Transverse colon (tissue), 4 donors: ENCODE measurements at regions not wholly inside any gene's neighbourhood (a gene's known extent, or its start where the extent isn't known, plus 50 kb on each side); places are given as distances from the start of the nearest gene placed in this dataset.

ENCODE experiments used
- DNase-seq: peaks from one replicate; pipeline ENCODE4 v3.0.0-alpha.2; 2019
- H3K27ac ChIP-seq, 4 donors: fragments of 200-600 bp; sonication (generic); 2 replicates each; pipeline ENCODE4 v1.5.1; 2016 to 2018; ENCODE audit warnings: inconsistent platforms in 4 of 4
- H3K27me3 ChIP-seq: fragments of 200-600 bp; sonication (generic); 2 replicates; pipeline ENCODE4 v1.5.1; 2017; ENCODE audit warnings: inconsistent platforms
- H3K36me3 ChIP-seq, 4 donors: fragments of 200-600 bp; sonication (generic); 2 replicates each; pipeline ENCODE4 v1.5.1; 2017 to 2019; ENCODE audit warnings: inconsistent platforms in 4 of 4
- H3K4me1 ChIP-seq, 4 donors: fragments of 200-600 bp; sonication (generic); 2 replicates each; pipeline ENCODE4 v1.5.1; 2017 to 2020; ENCODE audit warnings: inconsistent platforms in 4 of 4
- H3K4me3 ChIP-seq, 4 donors: fragments of 200-600 bp; sonication (generic); 1 replicate in 1 of 4; 2 replicates in 3 of 4; pipeline versions ENCODE4 v1.5.1 to v1.6.1; 2017 to 2019; ENCODE audit warnings: inconsistent platforms in 4 of 4
- H3K9me3 ChIP-seq, 2 donors: fragments of 200-600 bp; sonication (generic); 2 replicates each; pipeline ENCODE4 v1.5.1; 2017 to 2019; ENCODE audit warnings: inconsistent platforms in 2 of 2
- EP300 ChIP-seq: sonication (generic); formaldehyde crosslinking; IDR thresholded peaks from one replicate; pipeline ENCODE4 v1.6.1; 2017; ENCODE audit warnings: antibody characterized with exemption, low read depth
- POLR2A ChIP-seq: fragments of 450-650 bp; IDR thresholded peaks from one replicate; pipeline ENCODE4 v1.6.1; 2016; ENCODE audit warnings: antibody characterized with exemption, mild to moderate bottlenecking, moderate library complexity
- POLR2AphosphoS5 ChIP-seq, 3 donors: sonication (generic); formaldehyde crosslinking; IDR thresholded peaks; one replicate each; pipeline ENCODE4 v1.6.1; 2016; ENCODE audit warnings: antibody characterized with exemption in 3 of 3
- WGBS, 2 donors: methylation state at CpG; one replicate each; pipeline ENCODE4 v1.1.5; 2018; ENCODE audit warnings: low coverage in 1 of 2; 5-methylcytosine and 5-hydroxymethylcytosine counted together
- in situ Hi-C, 4 donors: fragments of 200-750 bp; cut with MboI; loops; one replicate each; pipeline versions ENCODE4 v1.15.0 to v1.15.1; 2017; ENCODE audit warnings: low sequenced_read_pairs in 3 of 4, low pct_ligation_motif_present in 1 of 4, low pct_unique_long_range_greater_than_20kb in 1 of 4
- intact Hi-C: fragments of 100-400 bp; cut with DNase I; formaldehyde crosslinking; loops from one replicate; pipeline ENCODE4 v1.15.1; 2023; ENCODE audit warnings: low total_unique reads
- TF ChIP-seq, protein P1 (sequence below), 5 experiments: fragments of 200-600 bp in 3 of 5; fragments of 450-650 bp in 2 of 5; sonication (generic) in 3 of 5; IDR thresholded peaks; 1 replicate in 2 of 5; 2 replicates in 3 of 5; pipeline ENCODE4 v1.5.1; 2016 to 2017; ENCODE audit warnings: antibody characterized with exemption in 5 of 5, inconsistent platforms in 3 of 5, mild to moderate bottlenecking in 2 of 5, moderate library complexity in 1 of 5

DNA sequence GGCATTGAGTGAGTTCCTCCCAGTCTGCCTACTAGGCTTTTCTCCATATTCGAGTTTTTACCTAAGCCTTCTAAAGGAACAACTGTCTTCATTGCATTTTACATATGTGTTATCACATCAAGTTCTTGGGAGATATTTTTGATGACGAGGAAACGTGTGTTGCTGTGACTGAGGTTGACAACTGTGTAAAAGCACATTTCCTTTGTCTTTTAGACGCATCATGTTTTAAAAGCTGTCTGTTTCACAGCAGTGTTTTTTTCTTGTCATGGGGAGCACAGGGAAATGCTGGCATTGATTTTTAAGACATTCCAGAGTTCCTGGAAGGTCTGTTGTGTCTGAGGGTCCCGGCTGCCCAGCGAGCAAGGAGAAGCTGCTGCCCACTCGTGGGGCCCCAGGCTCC lies 381.8 kb downstream of the DCDC2C start:
- H3K27me3 ChIP-seq: no peaks in the 10 kb centered on the region
- no peak overlapping the region for H3K27ac ChIP-seq
- H3K4me1 ChIP-seq: no peaks in the 10 kb centered on the region
- H3K9me3 ChIP-seq: no peaks in the 10 kb centered on the region
- no peaks in the 10 kb centered on the region for H3K36me3 ChIP-seq
- in situ Hi-C loops: no loop called here
- no peak for DNase-seq
- no peak for TF ChIP-seq POLR2AphosphoS5 (IDR thresholded peaks at IDR 0.05)
- no peak for TF ChIP-seq POLR2A
- WGBS, 2 donors: 62 to 69% methylated on average over 4 to 7 of the region's 7 CpGs
- intact Hi-C loops: no loop called here
- H3K4me3 ChIP-seq: no peak overlapping the region

DNA sequence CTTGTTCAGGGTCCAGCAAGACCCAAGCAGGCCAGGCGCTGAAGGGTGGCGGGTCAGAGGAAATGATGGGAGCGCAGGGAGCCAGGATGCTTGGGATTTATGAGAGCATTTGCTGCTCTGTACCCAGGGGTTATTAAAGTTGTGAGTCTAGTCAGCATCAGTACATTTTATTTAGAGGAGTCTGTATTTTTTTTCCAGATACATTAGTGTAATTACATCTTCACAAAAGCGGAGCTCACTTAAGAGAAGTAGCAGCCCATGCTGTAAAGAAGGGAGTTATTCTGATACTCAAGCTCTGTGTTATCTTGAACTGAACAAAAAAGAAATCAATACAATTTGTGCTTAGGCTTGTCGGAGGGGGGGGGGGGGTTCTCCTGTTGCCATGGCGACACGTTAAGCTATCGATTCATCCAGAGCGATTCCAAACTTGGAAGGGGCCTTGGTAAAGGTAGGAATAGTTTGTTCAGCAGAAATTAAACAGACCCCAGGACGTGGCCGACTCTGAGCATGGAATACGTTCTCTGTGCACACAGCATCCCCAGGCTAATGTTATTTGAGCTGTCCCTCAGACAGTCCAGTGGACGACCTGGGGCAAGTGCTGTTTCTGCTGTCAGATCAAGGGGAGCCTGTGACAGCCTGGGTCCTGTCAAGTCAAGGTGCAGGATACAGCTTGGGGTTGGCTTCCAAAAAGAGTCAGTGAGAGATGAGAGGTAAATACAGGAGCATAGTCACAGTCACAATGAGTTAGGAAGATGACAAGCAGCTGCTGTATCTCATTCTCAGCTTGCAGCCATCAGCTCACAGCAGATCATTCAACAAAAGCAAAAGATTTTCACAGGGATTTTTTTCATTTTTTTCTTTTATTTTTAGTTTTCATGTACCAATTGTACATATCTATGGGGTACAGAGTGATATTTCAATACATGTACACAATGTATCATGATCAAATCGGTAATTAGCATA lies 387.6 kb downstream of the DCDC2C start:
- no peak for DNase-seq

DNA sequence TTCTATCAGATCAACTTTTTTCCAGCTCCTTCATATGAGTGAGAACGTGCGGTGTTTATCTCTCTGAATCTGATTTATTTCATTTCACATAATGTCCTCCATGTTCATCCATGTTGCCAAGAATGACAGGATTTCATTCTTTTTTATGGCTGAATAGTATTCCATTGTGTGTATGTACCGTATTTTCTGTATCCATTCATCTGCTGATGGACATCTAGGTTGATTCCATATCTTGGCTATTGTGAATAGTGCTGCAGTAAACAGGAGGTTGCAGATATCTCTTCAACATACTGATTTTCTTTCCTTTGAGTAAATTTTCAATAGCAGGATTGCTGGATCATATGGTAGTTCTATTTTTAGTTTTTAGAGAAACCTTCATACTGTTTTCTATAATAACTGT lies 388.5 kb downstream of the DCDC2C start:
- in situ Hi-C loops: no loop called here
- H3K4me1 ChIP-seq: no peaks in the 10 kb centered on the region
- TF ChIP-seq POLR2AphosphoS5 (IDR thresholded peaks at IDR 0.05): no peak
- no peak for TF ChIP-seq POLR2A
- TF ChIP-seq EP300: no peak
- TF ChIP-seq, protein P1, sequence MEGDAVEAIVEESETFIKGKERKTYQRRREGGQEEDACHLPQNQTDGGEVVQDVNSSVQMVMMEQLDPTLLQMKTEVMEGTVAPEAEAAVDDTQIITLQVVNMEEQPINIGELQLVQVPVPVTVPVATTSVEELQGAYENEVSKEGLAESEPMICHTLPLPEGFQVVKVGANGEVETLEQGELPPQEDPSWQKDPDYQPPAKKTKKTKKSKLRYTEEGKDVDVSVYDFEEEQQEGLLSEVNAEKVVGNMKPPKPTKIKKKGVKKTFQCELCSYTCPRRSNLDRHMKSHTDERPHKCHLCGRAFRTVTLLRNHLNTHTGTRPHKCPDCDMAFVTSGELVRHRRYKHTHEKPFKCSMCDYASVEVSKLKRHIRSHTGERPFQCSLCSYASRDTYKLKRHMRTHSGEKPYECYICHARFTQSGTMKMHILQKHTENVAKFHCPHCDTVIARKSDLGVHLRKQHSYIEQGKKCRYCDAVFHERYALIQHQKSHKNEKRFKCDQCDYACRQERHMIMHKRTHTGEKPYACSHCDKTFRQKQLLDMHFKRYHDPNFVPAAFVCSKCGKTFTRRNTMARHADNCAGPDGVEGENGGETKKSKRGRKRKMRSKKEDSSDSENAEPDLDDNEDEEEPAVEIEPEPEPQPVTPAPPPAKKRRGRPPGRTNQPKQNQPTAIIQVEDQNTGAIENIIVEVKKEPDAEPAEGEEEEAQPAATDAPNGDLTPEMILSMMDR (IDR thresholded peaks at IDR 0.05): no peak
- H3K36me3 ChIP-seq: no peaks in the 10 kb centered on the region
- no peak overlapping the region for H3K27ac ChIP-seq
- DNase-seq: no peak
- intact Hi-C loops: no loop called here
- H3K27me3 ChIP-seq: no peaks in the 10 kb centered on the region
- H3K4me3 ChIP-seq: no peak overlapping the region
- WGBS, 2 donors: 86 to 87% methylated on average over 3 of the region's 3 CpGs
- no peaks in the 10 kb centered on the region for H3K9me3 ChIP-seq

More for the DNA sequence above, 387.6 kb downstream of the DCDC2C start:
- in situ Hi-C loops: no loop called here
- Histone ChIP-seq H3K4me1 (no peaks in the 10 kb centered on the region), H3K4me3 (no peak overlapping the region), H3K9me3 (no peaks in the 10 kb centered on the region), H3K27me3 (no peaks in the 10 kb centered on the region), H3K27ac (no peak overlapping the region), H3K36me3 (no peaks in the 10 kb centered on the region)
- TF ChIP-seq POLR2A: no peak
- intact Hi-C loops: no loop called here
- WGBS, 2 donors: 69 to 86% methylated on average over 12 to 14 of the region's 14 CpGs

DNA sequence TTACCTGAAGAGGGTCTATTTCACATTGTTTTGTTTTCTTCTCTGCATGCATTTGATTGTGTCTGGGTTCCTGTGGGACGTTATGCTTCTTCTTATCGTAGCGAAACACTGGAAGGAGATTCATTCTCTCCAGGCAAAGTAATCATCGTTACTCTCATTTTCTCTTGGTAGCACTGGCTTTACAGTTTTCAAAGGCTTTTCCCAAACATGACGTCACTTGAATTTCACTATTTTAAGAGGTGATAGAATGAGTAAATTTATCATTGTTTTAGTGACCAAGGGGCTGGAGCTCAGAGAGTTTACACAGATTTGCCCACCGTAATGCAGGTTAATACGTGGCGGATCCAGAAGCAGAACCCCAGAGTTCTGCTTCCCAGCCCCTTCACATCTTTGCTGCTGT lies 391.4 kb downstream of the DCDC2C start:
- Histone ChIP-seq H3K4me1 (no peaks in the 10 kb centered on the region), H3K27ac (no peak overlapping the region), H3K27me3 (no peaks in the 10 kb centered on the region), H3K36me3 (no peaks in the 10 kb centered on the region), H3K4me3 (no peak overlapping the region), H3K9me3 (no peaks in the 10 kb centered on the region)
- 86 to 93% methylated on average over 8 of the region's 8 CpGs for WGBS, 2 donors
- intact Hi-C loops: no loop called here
- TF ChIP-seq, protein P1 (IDR thresholded peaks at IDR 0.05): no peak
- TF ChIP-seq POLR2A (no peak), POLR2AphosphoS5 (IDR thresholded peaks at IDR 0.05) (no peak), EP300 (no peak)
- in situ Hi-C loops: no loop called here
- DNase-seq: no peak

DNA sequence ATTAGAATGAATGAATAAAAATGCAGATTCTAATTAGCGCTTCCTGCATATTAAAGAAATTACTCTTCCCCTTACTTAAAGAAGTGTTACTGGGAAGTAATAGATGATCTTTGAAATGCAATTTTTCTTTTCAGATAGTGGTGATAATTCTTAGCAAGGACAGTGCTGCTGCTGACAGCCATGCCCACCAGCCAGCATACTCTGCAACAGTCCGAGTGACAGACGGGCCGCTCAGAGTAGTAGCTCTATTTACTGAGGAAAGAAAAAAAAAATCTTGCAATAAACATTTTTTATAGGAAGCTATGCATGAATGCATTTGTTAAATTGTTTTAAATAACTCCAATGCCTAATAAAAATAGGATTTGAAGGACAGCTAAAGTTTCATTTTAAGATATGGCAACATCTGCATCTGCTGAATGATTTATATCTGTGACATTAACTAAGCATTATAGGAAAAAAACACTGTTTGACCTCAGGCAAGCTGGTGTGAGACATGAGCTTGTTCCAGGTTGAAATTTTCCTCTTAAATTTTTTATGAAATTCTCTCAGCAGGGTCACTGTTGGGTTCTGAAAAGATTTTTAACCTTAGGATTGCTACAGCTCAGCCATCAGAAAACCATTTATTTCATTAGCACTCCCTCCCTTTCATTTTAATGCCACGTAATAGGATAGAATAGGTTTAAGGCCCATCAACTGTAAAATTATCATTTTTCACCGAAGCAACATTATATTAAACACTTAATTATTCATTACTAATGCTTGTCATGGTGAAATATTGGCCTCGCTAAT lies 393.8 kb downstream of the DCDC2C start:
- H3K4me3 ChIP-seq: no peak overlapping the region
- H3K36me3 ChIP-seq: no peaks in the 10 kb centered on the region
- TF ChIP-seq, protein P1 (IDR thresholded peaks at IDR 0.05): no peak
- TF ChIP-seq POLR2AphosphoS5 (IDR thresholded peaks at IDR 0.05) (no peak), EP300 (no peak), POLR2A (no peak)
- in situ Hi-C loops (no loop called here), intact Hi-C loops (no loop called here)
- DNase-seq: no peak
- H3K27me3 ChIP-seq: no peaks in the 10 kb centered on the region
- no peaks in the 10 kb centered on the region for H3K4me1 ChIP-seq
- no peaks in the 10 kb centered on the region for H3K9me3 ChIP-seq
- no peak overlapping the region for H3K27ac ChIP-seq
- 77 to 87% methylated on average over 7 of the region's 7 CpGs for WGBS, 2 donors
